Testis (tissue), 2 donors: ENCODE measurements at regions not wholly inside any gene's neighbourhood (a gene's known extent, or its start where the extent isn't known, plus 50 kb on each side); places are given as distances from the start of the nearest gene placed in this dataset.

Source experiments
- POLR2A ChIP-seq: fragments of 450-650 bp; IDR thresholded peaks from one replicate; pipeline ENCODE4 v1.6.1; 2017; ENCODE audit warnings: antibody characterized with exemption, mild to moderate bottlenecking, moderate library complexity
- TF ChIP-seq, protein P1 (sequence below), 3 experiments: fragments of 450-650 bp in 2 of 3; fragments of 200-600 bp in 1 of 3; sonication (generic) in 1 of 3; IDR thresholded peaks; one replicate each; pipeline ENCODE4 v1.5.1; 2016 to 2019; ENCODE audit warnings: antibody characterized with exemption in 3 of 3, mild to moderate bottlenecking in 2 of 3, moderate library complexity in 1 of 3

GRCh38 chr6:84330325-84330724 lies 102.9 kb upstream of the CEP162 start:
- TF ChIP-seq, protein P1, sequence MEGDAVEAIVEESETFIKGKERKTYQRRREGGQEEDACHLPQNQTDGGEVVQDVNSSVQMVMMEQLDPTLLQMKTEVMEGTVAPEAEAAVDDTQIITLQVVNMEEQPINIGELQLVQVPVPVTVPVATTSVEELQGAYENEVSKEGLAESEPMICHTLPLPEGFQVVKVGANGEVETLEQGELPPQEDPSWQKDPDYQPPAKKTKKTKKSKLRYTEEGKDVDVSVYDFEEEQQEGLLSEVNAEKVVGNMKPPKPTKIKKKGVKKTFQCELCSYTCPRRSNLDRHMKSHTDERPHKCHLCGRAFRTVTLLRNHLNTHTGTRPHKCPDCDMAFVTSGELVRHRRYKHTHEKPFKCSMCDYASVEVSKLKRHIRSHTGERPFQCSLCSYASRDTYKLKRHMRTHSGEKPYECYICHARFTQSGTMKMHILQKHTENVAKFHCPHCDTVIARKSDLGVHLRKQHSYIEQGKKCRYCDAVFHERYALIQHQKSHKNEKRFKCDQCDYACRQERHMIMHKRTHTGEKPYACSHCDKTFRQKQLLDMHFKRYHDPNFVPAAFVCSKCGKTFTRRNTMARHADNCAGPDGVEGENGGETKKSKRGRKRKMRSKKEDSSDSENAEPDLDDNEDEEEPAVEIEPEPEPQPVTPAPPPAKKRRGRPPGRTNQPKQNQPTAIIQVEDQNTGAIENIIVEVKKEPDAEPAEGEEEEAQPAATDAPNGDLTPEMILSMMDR (IDR thresholded peaks at IDR 0.05), result no peak
- no peak for TF ChIP-seq POLR2A
